ENCODE measurements at regions not wholly inside any gene's neighbourhood (a gene's known extent, or its start where the extent isn't known, plus 50 kb on each side); places are given as distances from the start of the nearest gene placed in this dataset.

- no peak for DNase-seq (ENCODE audit: low read depth)
- Histone ChIP-seq H3K4me3 (ENCODE audit: low read depth, low read length) (no peak overlapping the region), H3K36me3 (ENCODE audit: control insufficient read depth, insufficient read depth, low read length) (no peaks in the 10 kb centered on the region), H3K27me3 (ENCODE audit: control insufficient read depth, insufficient read depth, low read length) (no peaks in the 10 kb centered on the region)
- FAIRE-seq: no peak
- TF ChIP-seq, protein P1, sequence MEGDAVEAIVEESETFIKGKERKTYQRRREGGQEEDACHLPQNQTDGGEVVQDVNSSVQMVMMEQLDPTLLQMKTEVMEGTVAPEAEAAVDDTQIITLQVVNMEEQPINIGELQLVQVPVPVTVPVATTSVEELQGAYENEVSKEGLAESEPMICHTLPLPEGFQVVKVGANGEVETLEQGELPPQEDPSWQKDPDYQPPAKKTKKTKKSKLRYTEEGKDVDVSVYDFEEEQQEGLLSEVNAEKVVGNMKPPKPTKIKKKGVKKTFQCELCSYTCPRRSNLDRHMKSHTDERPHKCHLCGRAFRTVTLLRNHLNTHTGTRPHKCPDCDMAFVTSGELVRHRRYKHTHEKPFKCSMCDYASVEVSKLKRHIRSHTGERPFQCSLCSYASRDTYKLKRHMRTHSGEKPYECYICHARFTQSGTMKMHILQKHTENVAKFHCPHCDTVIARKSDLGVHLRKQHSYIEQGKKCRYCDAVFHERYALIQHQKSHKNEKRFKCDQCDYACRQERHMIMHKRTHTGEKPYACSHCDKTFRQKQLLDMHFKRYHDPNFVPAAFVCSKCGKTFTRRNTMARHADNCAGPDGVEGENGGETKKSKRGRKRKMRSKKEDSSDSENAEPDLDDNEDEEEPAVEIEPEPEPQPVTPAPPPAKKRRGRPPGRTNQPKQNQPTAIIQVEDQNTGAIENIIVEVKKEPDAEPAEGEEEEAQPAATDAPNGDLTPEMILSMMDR (IDR thresholded peaks at IDR 0.05; ENCODE audit: insufficient read depth, low read length, severe bottlenecking): no peak
Observed at GRCh38 chr10:131658476-131659110, 242.2 kb upstream of the PPP2R2D start.

DNA sequence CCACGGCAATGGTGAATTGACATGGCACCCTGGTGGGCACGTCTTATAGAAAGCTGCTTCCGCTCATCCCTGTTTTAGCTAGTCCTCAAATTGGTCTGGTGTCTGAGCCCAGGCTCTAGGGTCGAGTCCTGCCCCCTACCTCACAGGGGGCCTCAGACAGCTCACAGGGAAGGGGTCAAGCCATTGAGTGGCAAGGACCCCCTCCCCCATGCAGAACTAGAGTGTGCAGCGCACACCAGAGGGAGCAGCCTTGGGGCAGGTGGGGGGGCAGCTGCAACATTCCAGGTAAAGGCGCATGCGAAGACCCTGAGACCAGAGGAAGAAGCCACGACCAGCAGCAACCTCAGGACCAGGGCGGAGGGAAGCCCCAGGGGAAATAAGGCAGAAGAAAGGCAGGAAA is 240.4 kb upstream of the PPP2R2D start:
- no peak for FAIRE-seq
- no peak for DNase-seq (ENCODE audit: low read depth)
- TF ChIP-seq, protein P1 (IDR thresholded peaks at IDR 0.05; ENCODE audit: insufficient read depth, low read length, severe bottlenecking): no peak
- H3K27me3 ChIP-seq (ENCODE audit: control insufficient read depth, insufficient read depth, low read length): no peaks in the 10 kb centered on the region
- H3K4me3 ChIP-seq (ENCODE audit: low read depth, low read length): no peak overlapping the region
- H3K36me3 ChIP-seq (ENCODE audit: control insufficient read depth, insufficient read depth, low read length): no peaks in the 10 kb centered on the region

DNA sequence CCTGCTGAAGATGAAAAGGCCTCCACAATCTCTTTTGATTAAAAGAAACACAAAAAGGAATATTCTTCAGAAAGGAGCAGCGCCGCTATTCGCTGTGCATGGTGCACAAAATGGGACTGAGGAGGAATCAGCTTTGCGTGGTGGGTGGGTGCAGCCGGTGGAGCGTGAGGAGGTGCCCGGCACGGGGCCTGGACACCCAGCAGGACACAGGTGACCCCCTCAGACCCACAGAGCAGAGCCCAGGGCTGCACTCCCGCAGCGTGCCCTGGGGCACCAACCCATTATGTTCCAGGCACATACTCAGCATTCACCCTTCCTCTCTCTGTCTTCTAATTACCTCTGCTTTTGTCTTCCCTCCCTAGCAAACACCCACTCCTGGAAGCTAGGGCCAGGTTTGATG is 238.0 kb upstream of the PPP2R2D start:
- DNase-seq (ENCODE audit: low read depth) (no peak), FAIRE-seq (no peak)
- Histone ChIP-seq H3K4me3 (ENCODE audit: low read depth, low read length) (no peak overlapping the region), H3K36me3 (ENCODE audit: control insufficient read depth, insufficient read depth, low read length) (no peaks in the 10 kb centered on the region), H3K27me3 (ENCODE audit: control insufficient read depth, insufficient read depth, low read length) (no peaks in the 10 kb centered on the region)
- TF ChIP-seq, protein P1 (IDR thresholded peaks at IDR 0.05; ENCODE audit: insufficient read depth, low read length, severe bottlenecking): no peak

- TF ChIP-seq, protein P1 (IDR thresholded peaks at IDR 0.05; ENCODE audit: insufficient read depth, low read length, severe bottlenecking): no peak
- Histone ChIP-seq H3K27me3 (ENCODE audit: control insufficient read depth, insufficient read depth, low read length) (no peaks in the 10 kb centered on the region), H3K36me3 (ENCODE audit: control insufficient read depth, insufficient read depth, low read length) (no peaks in the 10 kb centered on the region), H3K4me3 (ENCODE audit: low read depth, low read length) (no peak overlapping the region)
- no peak for DNase-seq (ENCODE audit: low read depth)
- no peak for FAIRE-seq
Observed at GRCh38 chr10:131663351-131663750, 237.5 kb upstream of the PPP2R2D start.

GRCh38 chr10:131666091-131666490 is 234.7 kb upstream of the PPP2R2D start:
- DNase-seq (ENCODE audit: low read depth) (no peak), FAIRE-seq (no peak)
- H3K27me3 ChIP-seq (ENCODE audit: control insufficient read depth, insufficient read depth, low read length): no peaks in the 10 kb centered on the region
- TF ChIP-seq, protein P1 (IDR thresholded peaks at IDR 0.05; ENCODE audit: insufficient read depth, low read length, severe bottlenecking): no peak
- no peak overlapping the region for H3K4me3 ChIP-seq (ENCODE audit: low read depth, low read length)
- no peaks in the 10 kb centered on the region for H3K36me3 ChIP-seq (ENCODE audit: control insufficient read depth, insufficient read depth, low read length)

GRCh38 chr10:131667047-131667446 is 233.8 kb upstream of the PPP2R2D start:
- no peak for FAIRE-seq
- DNase-seq (ENCODE audit: low read depth): no peak
- H3K4me3 ChIP-seq (ENCODE audit: low read depth, low read length): no peak overlapping the region
- TF ChIP-seq, protein P1 (IDR thresholded peaks at IDR 0.05; ENCODE audit: insufficient read depth, low read length, severe bottlenecking): no peak
- no peaks in the 10 kb centered on the region for H3K36me3 ChIP-seq (ENCODE audit: control insufficient read depth, insufficient read depth, low read length)
- H3K27me3 ChIP-seq (ENCODE audit: control insufficient read depth, insufficient read depth, low read length): no peaks in the 10 kb centered on the region

Data from bronchial epithelial cell (primary cell).